ENCODE measurements at regions not wholly inside any gene's neighbourhood (a gene's known extent, or its start where the extent isn't known, plus 50 kb on each side); places are given as distances from the start of the nearest gene placed in this dataset.

DNA sequence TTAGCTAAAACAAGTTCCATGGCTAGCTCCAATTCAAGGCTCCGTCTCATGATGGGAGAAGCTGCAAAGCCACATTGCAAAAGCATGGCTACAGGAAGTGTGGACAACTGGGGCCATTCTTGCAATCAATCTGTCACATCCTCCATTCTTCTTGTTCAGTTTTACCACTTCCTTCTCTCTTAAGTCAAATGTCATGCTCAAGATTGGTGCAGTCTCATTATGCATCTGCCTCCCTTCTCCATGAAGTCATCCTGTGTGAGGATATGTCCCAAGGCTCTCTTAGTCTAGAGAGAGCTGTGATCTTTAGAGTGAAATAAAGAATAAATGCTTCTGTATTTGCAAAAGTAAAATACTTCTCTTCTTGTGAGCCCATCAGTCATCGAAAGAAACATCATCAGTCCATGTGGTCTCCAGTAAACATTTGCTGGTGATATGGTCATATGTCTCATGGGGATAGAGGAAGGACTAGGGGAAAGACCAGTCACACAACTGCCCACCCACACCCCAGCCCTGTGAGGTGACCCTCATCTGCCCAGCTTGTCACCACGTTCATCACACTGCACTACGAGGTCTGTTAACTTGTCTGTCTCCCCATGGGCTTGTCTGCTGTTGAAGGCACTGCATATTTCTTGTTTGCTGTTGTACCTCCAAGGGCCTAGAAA, 303.0 kb downstream of the NUAK1 start:
- CTCF ChIA-PET = no interaction called here
- POLR2A ChIA-PET = no interaction called here

DNA sequence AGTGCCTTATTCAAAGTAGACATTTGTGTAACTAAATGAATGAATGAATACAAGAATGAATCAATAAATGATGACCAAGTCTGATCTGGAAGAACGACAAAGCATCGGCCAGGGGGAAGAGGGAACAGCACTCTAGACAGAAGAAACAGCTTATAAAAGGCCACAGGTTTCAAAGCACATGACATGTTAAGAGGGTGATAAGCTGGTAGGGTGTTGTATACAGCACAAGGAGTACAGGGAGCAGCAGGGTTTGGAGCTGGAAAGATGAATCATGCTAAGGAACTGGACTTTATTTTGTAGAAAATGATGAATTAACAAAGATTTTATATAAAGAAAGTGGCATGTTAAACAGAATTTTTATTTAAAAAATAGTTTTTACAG, 302.5 kb downstream of the NUAK1 start:
- ChIA-PET CTCF (interaction anchor here (0.6 kb wide), 1 partner anchor 253 kb away, joined by 3 read pairs; no protein-coding TSS in a partner anchor), POLR2A (no interaction called here)
- TF ChIP-seq ELF4 (IDR thresholded peaks at IDR 0.05) (no peak), SP1 (IDR thresholded peaks at IDR 0.05) (no peak), CTBP1 (IDR thresholded peaks at IDR 0.05; ENCODE audit: borderline replicate concordance) (no peak), ZNF384 (IDR thresholded peaks at IDR 0.05) (no peak), ARNT (IDR thresholded peaks at IDR 0.05) (no peak), TARDBP (IDR thresholded peaks at IDR 0.05) (no peak), FOXA1 (IDR thresholded peaks at IDR 0.05) (no peak), FOXM1 (IDR thresholded peaks at IDR 0.05; ENCODE audit: borderline replicate concordance) (no peak), NFRKB (IDR thresholded peaks at IDR 0.05) (no peak), L3MBTL2 (conservative IDR thresholded peaks at IDR 0.05) (no peak), BHLHE40 (IDR thresholded peaks at IDR 0.05; ENCODE audit: borderline replicate concordance) (no peak), HDGF (IDR thresholded peaks at IDR 0.05; ENCODE audit: borderline replicate concordance) (no peak), LEF1 (IDR thresholded peaks at IDR 0.05; ENCODE audit: borderline replicate concordance) (no peak), FOXK2 (IDR thresholded peaks at IDR 0.05) (no peak)
- TF ChIP-seq, protein P1, sequence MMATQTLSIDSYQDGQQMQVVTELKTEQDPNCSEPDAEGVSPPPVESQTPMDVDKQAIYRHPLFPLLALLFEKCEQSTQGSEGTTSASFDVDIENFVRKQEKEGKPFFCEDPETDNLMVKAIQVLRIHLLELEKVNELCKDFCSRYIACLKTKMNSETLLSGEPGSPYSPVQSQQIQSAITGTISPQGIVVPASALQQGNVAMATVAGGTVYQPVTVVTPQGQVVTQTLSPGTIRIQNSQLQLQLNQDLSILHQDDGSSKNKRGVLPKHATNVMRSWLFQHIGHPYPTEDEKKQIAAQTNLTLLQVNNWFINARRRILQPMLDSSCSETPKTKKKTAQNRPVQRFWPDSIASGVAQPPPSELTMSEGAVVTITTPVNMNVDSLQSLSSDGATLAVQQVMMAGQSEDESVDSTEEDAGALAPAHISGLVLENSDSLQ (IDR thresholded peaks at IDR 0.05) = no peak
- DNase-seq (ENCODE audit: extremely low spot score) = no peak

More for the DNA sequence above, 303.0 kb downstream of the NUAK1 start:
- no peak for TF ChIP-seq SP1 (IDR thresholded peaks at IDR 0.05)
- TF ChIP-seq TARDBP (IDR thresholded peaks at IDR 0.05) = no peak
- TF ChIP-seq, protein P1 (IDR thresholded peaks at IDR 0.05) = no peak
- TF ChIP-seq L3MBTL2 (conservative IDR thresholded peaks at IDR 0.05) = no peak
- TF ChIP-seq FOXM1 (IDR thresholded peaks at IDR 0.05; ENCODE audit: borderline replicate concordance) = no peak
- no peak for TF ChIP-seq HDGF (IDR thresholded peaks at IDR 0.05; ENCODE audit: borderline replicate concordance)
- TF ChIP-seq FOXK2 (IDR thresholded peaks at IDR 0.05) = no peak
- TF ChIP-seq ELF4 (IDR thresholded peaks at IDR 0.05) = no peak
- no peak for TF ChIP-seq ARNT (IDR thresholded peaks at IDR 0.05)
- TF ChIP-seq CTBP1 (IDR thresholded peaks at IDR 0.05; ENCODE audit: borderline replicate concordance) = no peak
- TF ChIP-seq FOXA1 (IDR thresholded peaks at IDR 0.05) = no peak
- no peak for TF ChIP-seq LEF1 (IDR thresholded peaks at IDR 0.05; ENCODE audit: borderline replicate concordance)
- no peak for TF ChIP-seq ZNF384 (IDR thresholded peaks at IDR 0.05)
- no peak for TF ChIP-seq NFRKB (IDR thresholded peaks at IDR 0.05)
- no peak for DNase-seq (ENCODE audit: extremely low spot score)

DNA sequence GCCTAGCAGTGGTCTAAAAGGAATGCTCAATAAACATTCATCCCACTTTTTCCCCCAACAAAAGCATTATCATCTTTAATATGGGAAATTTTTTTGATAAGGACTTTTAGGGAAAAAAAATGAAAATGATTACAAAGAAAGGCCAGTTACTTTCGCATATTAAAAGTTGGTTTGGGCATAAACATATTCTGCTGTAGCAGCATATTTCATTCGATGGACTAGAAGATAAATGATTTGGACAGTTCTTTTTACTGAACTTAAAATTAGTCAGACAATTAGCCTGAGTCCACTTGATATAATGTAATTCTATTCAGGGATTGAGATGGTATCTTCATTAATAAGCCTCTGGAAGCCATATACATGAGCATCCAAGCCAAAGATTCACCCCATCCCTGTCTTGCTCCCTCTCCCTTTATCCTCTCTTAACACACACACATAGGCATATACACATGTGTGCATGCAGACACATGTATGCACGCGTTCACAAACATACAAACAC, 299.1 kb downstream of the NUAK1 start:
- CTCF ChIA-PET = no interaction called here
- TF ChIP-seq ARNT (IDR thresholded peaks at IDR 0.05) (no peak), NFRKB (IDR thresholded peaks at IDR 0.05) (no peak), SUZ12 (IDR thresholded peaks at IDR 0.05) (no peak), FOXK2 (IDR thresholded peaks at IDR 0.05) (no peak), ZNF384 (IDR thresholded peaks at IDR 0.05) (no peak), ELF4 (IDR thresholded peaks at IDR 0.05) (no peak), CTBP1 (IDR thresholded peaks at IDR 0.05; ENCODE audit: borderline replicate concordance) (no peak), HDGF (IDR thresholded peaks at IDR 0.05; ENCODE audit: borderline replicate concordance) (no peak)
- POLR2A ChIA-PET = no interaction called here
- DNase-seq (ENCODE audit: extremely low spot score) = no peak

DNA sequence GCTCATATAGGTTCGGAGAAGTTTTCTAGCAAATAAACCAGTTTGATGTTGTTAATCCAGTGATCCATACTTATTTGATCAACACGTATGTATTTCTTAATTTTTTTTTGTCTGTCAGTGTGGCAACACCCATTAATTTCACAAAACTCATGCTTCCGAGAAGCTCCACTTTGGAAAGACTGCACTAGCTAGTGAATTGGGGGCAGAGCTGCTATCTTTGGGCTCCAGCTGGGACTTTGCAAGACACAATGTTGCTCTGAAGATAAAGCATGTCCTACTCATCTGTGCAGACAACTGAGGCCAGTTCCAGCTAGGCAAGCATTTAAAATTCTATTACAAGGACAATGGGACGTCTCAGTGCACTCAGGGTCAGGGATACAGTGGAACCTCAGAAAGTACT, 298.4 kb downstream of the NUAK1 start:
- ChIA-PET CTCF (no interaction called here), POLR2A (no interaction called here)
- TF ChIP-seq HDGF (IDR thresholded peaks at IDR 0.05; ENCODE audit: borderline replicate concordance) = no peak
- TF ChIP-seq ELF4 (IDR thresholded peaks at IDR 0.05) = no peak
- no peak for TF ChIP-seq FOXA1 (IDR thresholded peaks at IDR 0.05)
- TF ChIP-seq ZNF384 (IDR thresholded peaks at IDR 0.05) = no peak
- no peak for TF ChIP-seq NFRKB (IDR thresholded peaks at IDR 0.05)
- TF ChIP-seq SP1 (IDR thresholded peaks at IDR 0.05) = no peak
- DNase-seq (ENCODE audit: extremely low spot score) = no peak

DNA sequence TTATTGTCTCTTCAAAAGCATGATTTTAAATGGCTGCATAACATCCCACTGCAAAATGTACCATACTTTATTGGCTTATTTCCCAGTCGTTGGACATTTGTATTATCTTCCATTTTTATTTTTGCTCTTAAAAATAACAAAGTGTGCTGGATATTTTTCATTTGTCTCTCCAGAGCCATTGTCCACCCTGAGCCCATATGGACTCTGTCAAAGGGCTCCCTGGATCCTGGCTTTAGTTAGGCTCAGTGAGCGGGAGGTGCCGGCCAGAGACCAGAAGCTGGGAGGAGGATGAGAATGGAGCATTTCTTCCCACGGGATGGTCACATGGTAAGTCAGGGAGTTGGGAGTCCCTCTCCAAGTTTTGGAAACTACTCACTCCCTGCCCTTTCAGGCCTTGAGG, 296.9 kb downstream of the NUAK1 start:
- CTCF ChIA-PET = no interaction called here

DNA sequence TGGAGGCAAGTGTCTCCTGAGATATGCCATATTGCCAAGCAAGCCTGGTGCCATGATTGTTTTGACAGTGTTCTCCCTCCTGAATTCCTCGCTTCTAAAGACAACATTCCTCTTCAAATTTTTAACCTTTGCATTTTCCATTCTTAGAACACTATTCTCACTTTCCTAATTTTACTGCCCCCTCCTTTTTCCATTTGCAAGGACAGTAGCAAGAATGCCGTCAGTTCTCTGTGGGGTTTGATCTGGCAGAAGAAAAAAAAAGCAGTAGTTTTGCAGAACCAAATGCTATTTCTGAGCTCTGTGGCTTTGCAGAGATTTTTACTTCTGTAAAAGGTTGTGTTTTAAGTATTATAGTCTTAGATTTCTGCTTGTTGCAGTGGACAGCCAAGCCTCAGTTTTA, 295.2 kb downstream of the NUAK1 start:
- DNase-seq (ENCODE audit: extremely low spot score) = no peak
- ChIA-PET CTCF (no interaction called here), POLR2A (no interaction called here)
- no peak for TF ChIP-seq HDGF (IDR thresholded peaks at IDR 0.05; ENCODE audit: borderline replicate concordance)
- TF ChIP-seq L3MBTL2 (conservative IDR thresholded peaks at IDR 0.05) = no peak
- TF ChIP-seq LEF1 (IDR thresholded peaks at IDR 0.05; ENCODE audit: borderline replicate concordance) = no peak
- no peak for TF ChIP-seq ARNT (IDR thresholded peaks at IDR 0.05)
- no peak for TF ChIP-seq ZNF384 (IDR thresholded peaks at IDR 0.05)
- no peak for TF ChIP-seq NFRKB (IDR thresholded peaks at IDR 0.05)
- no peak for TF ChIP-seq BHLHE40 (IDR thresholded peaks at IDR 0.05; ENCODE audit: borderline replicate concordance)
- TF ChIP-seq, protein P1 (IDR thresholded peaks at IDR 0.05) = no peak
- no peak for TF ChIP-seq FOXA1 (IDR thresholded peaks at IDR 0.05)
- no peak for TF ChIP-seq SP1 (IDR thresholded peaks at IDR 0.05)
- no peak for TF ChIP-seq TARDBP (IDR thresholded peaks at IDR 0.05)
- TF ChIP-seq CTBP1 (IDR thresholded peaks at IDR 0.05; ENCODE audit: borderline replicate concordance) = no peak
- no peak for TF ChIP-seq SUZ12 (IDR thresholded peaks at IDR 0.05)
- TF ChIP-seq FOXM1 (IDR thresholded peaks at IDR 0.05; ENCODE audit: borderline replicate concordance) = no peak
- TF ChIP-seq FOXK2 (IDR thresholded peaks at IDR 0.05) = no peak
- TF ChIP-seq ELF4 (IDR thresholded peaks at IDR 0.05) = no peak

More for the DNA sequence above, 296.9 kb downstream of the NUAK1 start:
- POLR2A ChIA-PET = no interaction called here
- no peak for DNase-seq (ENCODE audit: extremely low spot score)
- no peak for TF ChIP-seq BHLHE40 (IDR thresholded peaks at IDR 0.05; ENCODE audit: borderline replicate concordance)
